Skeletal muscle satellite cell (primary cell): ENCODE measurements at regions not wholly inside any gene's neighbourhood (a gene's known extent, or its start where the extent isn't known, plus 50 kb on each side); places are given as distances from the start of the nearest gene placed in this dataset.

Experiments used
- H3K27me3 ChIP-seq: 2 replicates; pipeline ENCODE4 v1.7.0; 2013; ENCODE audit warnings: low read length; ENCODE audit not compliant: control insufficient read depth, insufficient read depth
- H3K36me3 ChIP-seq: 2 replicates; pipeline ENCODE4 v1.7.0; 2013; ENCODE audit warnings: mild to moderate bottlenecking, control low read depth, low read length; ENCODE audit not compliant: insufficient read depth
- H3K4me1 ChIP-seq: 2 replicates; pipeline ENCODE4 v1.7.0; 2013; ENCODE audit warnings: low read length; ENCODE audit not compliant: control insufficient read depth, insufficient read depth
- H3K4me2 ChIP-seq: 2 replicates; pipeline ENCODE4 v1.7.0; 2013; ENCODE audit warnings: mild to moderate bottlenecking, low read length
- H3K4me3 ChIP-seq: 2 replicates; pipeline ENCODE4 v1.7.0; 2013; ENCODE audit warnings: low read length
- H3K9ac ChIP-seq: 2 replicates; pipeline ENCODE4 v1.7.0; 2013; ENCODE audit warnings: mild to moderate bottlenecking, low read depth, low read length, moderate library complexity
- H3K9me3 ChIP-seq: replicated peaks from 2 replicates; pipeline ENCODE4 v1.7.0; 2013; ENCODE audit warnings: mild to moderate bottlenecking, control low read depth, low read length

DNA sequence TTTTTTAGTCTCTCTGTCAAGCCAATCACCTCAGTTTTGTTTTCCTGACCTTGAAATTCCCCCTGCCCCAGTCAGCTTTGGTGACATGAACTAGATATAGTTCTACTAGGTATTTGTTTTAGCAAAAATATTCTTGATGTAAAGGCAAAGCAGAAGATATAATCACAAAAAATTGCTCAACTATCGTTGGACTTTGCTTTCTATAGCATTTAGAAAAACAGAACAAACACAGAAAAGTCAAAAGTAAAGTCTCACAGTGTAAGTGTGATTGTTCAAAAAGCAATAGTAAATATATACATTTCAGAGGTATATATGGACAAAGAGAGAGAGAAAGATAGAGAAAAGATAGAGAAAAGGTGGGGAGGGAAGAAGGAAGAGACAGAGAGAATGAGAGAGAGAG lies 305.9 kb downstream of the ADGRL2 start:
- Histone ChIP-seq H3K4me3 (no peak overlapping the region), H3K27me3 (no peaks in the 10 kb centered on the region), H3K9me3 (no peaks in the 10 kb centered on the region), H3K4me2 (no peak overlapping the region), H3K36me3 (no peaks in the 10 kb centered on the region), H3K9ac (no peak overlapping the region), H3K4me1 (no peaks in the 10 kb centered on the region)

DNA sequence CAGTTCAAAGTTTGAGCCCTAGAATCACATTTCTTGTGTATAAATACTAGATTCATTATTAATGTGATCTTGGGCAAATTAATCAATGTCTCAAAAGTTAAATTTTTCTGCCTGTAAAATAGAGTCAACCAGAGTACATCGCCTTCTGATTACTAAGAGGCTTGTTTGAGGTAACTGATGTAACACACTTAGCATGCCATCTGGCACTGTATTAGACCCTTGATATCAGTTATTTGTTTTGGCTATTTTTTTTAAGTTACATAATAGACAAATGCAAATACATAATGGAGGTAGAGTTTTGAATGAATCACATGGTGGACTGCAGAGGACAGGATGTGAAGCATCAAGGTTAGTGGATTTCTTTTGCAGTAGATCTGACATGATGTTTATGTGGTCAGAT lies 298.4 kb downstream of the ADGRL2 start:
- H3K36me3 ChIP-seq: no peaks in the 10 kb centered on the region
- no peaks in the 10 kb centered on the region for H3K9me3 ChIP-seq
- H3K4me2 ChIP-seq: no peak overlapping the region

DNA sequence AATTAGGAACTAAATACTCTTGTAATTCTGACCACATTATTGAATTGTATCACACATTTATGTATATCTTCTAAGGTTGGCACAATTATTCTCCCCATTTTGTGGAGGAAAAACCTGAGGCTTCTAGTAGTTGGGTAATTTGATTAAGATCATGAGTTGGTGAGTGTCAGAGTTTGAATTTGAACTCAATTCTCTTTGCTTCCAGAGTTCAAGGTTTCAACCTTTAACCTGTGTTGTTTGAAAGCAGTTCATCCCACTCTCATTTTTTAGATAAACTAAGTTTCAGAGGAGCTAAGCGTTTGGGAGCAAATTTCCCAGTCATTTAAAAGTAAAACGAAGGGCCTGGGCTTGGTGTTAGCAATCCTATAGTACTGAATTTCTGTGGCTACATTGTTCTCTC lies 293.4 kb downstream of the ADGRL2 start:
- H3K9me3 ChIP-seq: no peaks in the 10 kb centered on the region
- no peak overlapping the region for H3K9ac ChIP-seq
- no peak overlapping the region for H3K4me3 ChIP-seq
- no peaks in the 10 kb centered on the region for H3K4me1 ChIP-seq
- H3K27me3 ChIP-seq: no peaks in the 10 kb centered on the region
- no peak overlapping the region for H3K4me2 ChIP-seq
- H3K36me3 ChIP-seq: no peaks in the 10 kb centered on the region

More for the DNA sequence above, 298.4 kb downstream of the ADGRL2 start:
- H3K27me3 ChIP-seq: no peaks in the 10 kb centered on the region
- no peaks in the 10 kb centered on the region for H3K4me1 ChIP-seq
- no peak overlapping the region for H3K9ac ChIP-seq
- H3K4me3 ChIP-seq: no peak overlapping the region

DNA sequence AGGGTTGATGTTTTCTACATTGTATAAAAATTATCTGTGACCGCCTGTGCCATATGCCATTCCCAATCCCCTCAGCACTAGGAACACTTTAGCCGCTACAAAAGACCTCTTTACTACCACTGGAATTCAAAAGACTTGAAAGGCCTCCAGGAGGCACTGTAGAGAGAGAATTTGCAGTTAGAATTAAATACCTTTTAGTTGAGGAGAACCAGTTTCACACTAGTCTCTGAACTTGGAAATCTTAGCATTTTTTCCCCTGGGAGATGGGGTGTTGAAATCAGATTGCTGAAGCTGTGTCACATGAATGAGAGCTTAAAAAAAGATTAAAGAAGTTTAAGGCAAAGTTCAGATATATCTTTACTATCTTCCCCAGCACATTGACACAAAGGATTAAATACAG lies 291.0 kb downstream of the ADGRL2 start:
- Histone ChIP-seq H3K4me3 (no peak overlapping the region), H3K27me3 (no peaks in the 10 kb centered on the region), H3K9me3 (no peaks in the 10 kb centered on the region), H3K4me2 (no peak overlapping the region), H3K4me1 (no peaks in the 10 kb centered on the region), H3K36me3 (no peaks in the 10 kb centered on the region), H3K9ac (no peak overlapping the region)

DNA sequence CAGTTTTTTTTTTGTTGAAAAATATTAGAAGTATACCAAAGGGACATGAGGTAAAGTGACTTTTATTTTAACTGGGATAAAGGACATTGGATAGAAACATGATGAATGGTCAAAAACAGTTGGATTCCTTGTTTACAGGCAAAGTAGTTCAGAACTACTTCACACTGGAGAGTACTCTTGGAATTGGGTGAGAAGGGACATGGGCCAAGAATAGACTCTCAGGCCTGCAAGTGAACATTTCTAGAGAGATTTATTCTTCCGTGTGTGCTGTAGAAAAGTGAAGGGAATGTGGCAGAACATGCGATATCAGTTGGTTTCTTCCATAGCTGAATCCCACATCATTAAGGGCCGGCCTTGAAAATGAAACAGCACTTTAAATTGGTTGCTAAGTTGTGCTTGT lies 290.5 kb downstream of the ADGRL2 start:
- Histone ChIP-seq H3K4me1 (no peaks in the 10 kb centered on the region), H3K27me3 (no peaks in the 10 kb centered on the region), H3K9ac (no peak overlapping the region), H3K9me3 (no peaks in the 10 kb centered on the region), H3K4me3 (no peak overlapping the region), H3K4me2 (no peak overlapping the region), H3K36me3 (no peaks in the 10 kb centered on the region)

DNA sequence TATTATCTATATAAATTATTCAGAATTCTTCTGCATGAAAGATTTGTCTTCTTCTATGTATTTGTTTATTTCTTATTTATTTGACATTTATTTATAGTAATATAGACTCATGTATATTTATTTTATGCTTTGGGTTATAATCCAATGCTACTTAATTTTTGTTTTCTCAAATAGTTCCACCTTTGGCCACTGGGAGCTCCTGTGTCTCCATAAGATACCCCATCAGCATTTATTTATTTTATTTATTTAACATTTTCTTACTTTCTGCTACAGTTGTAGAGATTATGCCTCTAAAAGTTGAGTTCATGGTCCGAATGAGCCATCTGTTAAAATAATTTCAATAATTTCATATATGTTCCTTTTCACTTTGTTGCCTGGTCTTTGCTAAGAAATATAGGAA lies 289.4 kb downstream of the ADGRL2 start:
- H3K9ac ChIP-seq: no peak overlapping the region
- H3K4me1 ChIP-seq: no peaks in the 10 kb centered on the region
- no peaks in the 10 kb centered on the region for H3K27me3 ChIP-seq
- no peak overlapping the region for H3K4me2 ChIP-seq
- H3K36me3 ChIP-seq: no peaks in the 10 kb centered on the region
- no peaks in the 10 kb centered on the region for H3K9me3 ChIP-seq
- H3K4me3 ChIP-seq: no peak overlapping the region

DNA sequence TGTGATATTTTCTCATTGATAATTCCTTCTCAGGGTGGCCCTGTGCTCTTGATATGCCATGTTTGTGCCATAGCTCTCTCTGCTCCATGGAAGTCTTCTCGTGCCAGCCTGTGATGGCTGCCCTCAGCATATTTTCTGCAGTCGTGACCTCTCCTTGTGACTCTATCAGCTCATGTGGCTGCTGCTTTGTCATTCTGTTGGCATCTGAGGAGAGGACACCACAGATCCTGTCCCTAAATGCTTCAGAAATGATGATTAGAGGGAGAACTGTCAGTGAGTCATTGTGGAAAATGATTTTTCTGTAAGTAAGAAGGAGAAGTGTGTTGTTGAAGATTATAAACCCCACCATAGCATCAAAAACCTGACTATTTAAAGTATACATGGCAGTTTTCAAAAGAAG lies 286.0 kb downstream of the ADGRL2 start:
- Histone ChIP-seq H3K4me2 (no peak overlapping the region), H3K9ac (no peak overlapping the region), H3K27me3 (no peaks in the 10 kb centered on the region), H3K4me3 (no peak overlapping the region), H3K36me3 (no peaks in the 10 kb centered on the region), H3K9me3 (no peaks in the 10 kb centered on the region), H3K4me1 (no peaks in the 10 kb centered on the region)

DNA sequence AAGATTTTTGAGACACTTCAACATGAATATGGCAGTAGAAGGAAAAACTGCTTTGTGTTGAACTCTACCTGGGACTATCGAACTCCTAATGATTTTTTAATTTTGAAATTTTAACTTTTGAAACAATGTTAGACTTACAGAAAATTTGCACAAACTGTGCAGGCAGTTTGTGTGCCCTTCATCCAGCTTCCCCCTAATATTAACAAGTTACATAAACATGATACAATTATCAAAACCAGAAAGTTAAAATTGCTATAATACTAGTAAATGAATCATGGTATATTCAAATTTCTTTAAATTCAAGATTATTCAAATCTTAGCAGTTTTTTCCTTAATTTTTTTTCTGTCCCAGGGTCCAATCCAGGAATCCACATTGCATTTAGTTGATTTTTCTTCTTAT lies 278.9 kb downstream of the ADGRL2 start:
- H3K9ac ChIP-seq: no peak overlapping the region
- no peak overlapping the region for H3K4me3 ChIP-seq
- no peaks in the 10 kb centered on the region for H3K9me3 ChIP-seq
- H3K36me3 ChIP-seq: no peaks in the 10 kb centered on the region
- no peaks in the 10 kb centered on the region for H3K4me1 ChIP-seq
- H3K4me2 ChIP-seq: no peak overlapping the region
- H3K27me3 ChIP-seq: no peaks in the 10 kb centered on the region

DNA sequence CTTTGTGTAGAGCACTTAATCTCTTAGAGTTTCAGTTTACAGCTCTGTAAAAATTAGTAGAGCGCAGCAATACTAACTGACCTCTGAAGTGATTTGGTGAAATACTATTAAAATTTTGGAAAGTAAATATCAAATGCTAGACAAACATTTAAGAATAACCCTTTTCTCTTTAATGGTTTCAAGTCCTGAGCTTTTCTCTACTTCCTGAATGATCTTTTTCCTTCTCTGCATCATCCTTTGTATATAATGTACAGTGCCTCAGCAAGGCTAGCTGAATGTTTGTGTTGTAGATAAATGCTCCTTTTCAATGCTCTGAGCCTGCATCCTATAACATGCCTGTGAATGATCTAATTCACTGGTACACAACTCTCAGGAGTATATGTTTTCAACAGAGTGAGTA lies 272.9 kb downstream of the ADGRL2 start:
- no peak overlapping the region for H3K4me2 ChIP-seq
- no peaks in the 10 kb centered on the region for H3K27me3 ChIP-seq
- no peaks in the 10 kb centered on the region for H3K4me1 ChIP-seq
- H3K9ac ChIP-seq: no peak overlapping the region
- H3K4me3 ChIP-seq: no peak overlapping the region
- no peaks in the 10 kb centered on the region for H3K36me3 ChIP-seq
- H3K9me3 ChIP-seq: no peaks in the 10 kb centered on the region

DNA sequence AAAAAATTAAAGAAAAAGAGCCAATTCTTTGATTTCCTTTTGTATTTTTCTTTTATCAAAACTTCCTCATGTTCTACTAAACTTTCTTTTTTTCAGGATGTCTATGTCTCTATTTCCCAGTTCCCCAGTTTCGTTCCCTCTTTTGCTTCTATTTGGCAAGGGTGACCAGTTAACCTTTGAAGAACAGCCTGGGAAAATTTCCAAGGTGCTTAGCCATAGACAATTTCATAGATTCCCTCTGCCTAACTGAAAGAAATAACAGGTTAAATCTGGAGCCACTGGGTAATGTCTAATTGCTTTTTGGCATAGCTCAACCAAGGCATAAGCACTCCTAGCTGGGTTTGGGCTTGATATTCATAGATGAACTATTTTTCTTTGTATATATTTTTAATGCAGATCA lies 272.3 kb downstream of the ADGRL2 start:
- Histone ChIP-seq H3K4me3 (no peak overlapping the region), H3K9me3 (no peaks in the 10 kb centered on the region), H3K4me2 (no peak overlapping the region), H3K36me3 (no peaks in the 10 kb centered on the region), H3K27me3 (no peaks in the 10 kb centered on the region), H3K9ac (no peak overlapping the region), H3K4me1 (no peaks in the 10 kb centered on the region)

DNA sequence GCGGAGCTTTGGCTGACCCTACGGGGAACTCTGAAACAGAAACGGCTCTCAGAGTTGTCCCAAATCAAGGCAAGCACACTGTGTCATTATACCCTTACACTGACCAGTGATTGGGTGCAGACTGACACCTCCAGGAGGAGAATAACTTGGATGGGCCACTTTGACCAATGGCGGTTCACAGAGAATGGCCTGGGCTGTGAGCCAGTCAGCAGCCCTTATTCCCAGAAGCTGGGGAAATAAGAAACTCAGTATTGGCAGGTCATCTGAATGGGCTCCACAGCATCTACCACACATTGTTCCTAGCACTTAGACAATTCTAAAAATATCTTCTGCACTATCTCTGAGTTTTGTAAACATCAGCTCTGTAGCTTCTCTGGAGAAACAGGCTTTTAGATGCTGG lies 265.2 kb downstream of the ADGRL2 start:
- Histone ChIP-seq H3K4me2 (no peak overlapping the region), H3K9me3 (no peaks in the 10 kb centered on the region), H3K4me1 (no peaks in the 10 kb centered on the region), H3K27me3 (no peaks in the 10 kb centered on the region), H3K9ac (no peak overlapping the region), H3K4me3 (no peak overlapping the region), H3K36me3 (no peaks in the 10 kb centered on the region)

DNA sequence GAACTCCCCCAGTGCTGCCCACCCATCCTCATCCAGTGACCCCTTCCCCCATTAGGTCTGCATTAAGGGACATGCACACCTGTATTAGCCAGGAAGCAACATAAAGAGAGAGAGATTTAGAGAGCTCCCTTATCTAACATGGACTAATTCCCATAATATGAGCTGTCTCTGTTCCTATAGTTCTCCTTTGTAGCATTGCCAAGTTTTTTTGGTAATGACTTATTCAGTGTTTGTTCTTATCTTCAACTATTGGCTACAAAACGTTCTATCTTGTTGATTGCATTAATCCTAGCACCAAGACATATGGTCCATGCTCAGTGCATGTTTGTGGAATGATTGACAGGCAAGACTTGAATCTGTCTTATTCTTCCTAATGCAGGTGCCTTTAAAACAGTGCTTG lies 264.0 kb downstream of the ADGRL2 start:
- Histone ChIP-seq H3K9me3 (no peaks in the 10 kb centered on the region), H3K9ac (no peak overlapping the region), H3K36me3 (no peaks in the 10 kb centered on the region), H3K4me2 (no peak overlapping the region), H3K4me1 (no peaks in the 10 kb centered on the region), H3K4me3 (no peak overlapping the region), H3K27me3 (no peaks in the 10 kb centered on the region)

DNA sequence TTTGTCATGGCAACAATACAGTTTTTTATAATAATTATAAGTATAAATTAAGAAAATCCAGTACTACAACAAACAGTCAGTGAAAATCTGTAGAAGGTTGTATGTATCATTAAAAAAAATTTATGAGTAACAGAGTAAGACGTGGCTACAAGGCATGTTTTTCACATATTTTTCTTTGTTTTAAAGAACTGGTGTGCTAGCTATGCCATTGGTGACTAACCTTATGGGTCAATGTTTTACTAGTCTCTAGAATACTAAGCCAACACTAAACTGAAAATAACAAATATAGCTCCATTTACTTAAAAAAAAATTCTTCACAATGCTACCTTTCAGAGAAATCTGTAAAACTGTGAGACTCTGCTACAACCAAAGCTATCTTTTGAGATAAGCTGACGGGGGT lies 261.5 kb downstream of the ADGRL2 start:
- no peaks in the 10 kb centered on the region for H3K36me3 ChIP-seq
- no peaks in the 10 kb centered on the region for H3K4me1 ChIP-seq
- no peak overlapping the region for H3K4me2 ChIP-seq
- H3K9ac ChIP-seq: no peak overlapping the region
- no peak overlapping the region for H3K4me3 ChIP-seq
- no peaks in the 10 kb centered on the region for H3K27me3 ChIP-seq
- no peaks in the 10 kb centered on the region for H3K9me3 ChIP-seq
